C4-2B (cell line): ENCODE measurements at regions not wholly inside any gene's neighbourhood (a gene's known extent, or its start where the extent isn't known, plus 50 kb on each side); places are given as distances from the start of the nearest gene placed in this dataset.

ENCODE experiments used
- H3K27ac ChIP-seq: fragments of 450-650 bp; 2 replicates; pipeline ENCODE4 v1.5.1; 2017
- CTCF ChIP-seq: fragments of 450-650 bp; conservative IDR thresholded peaks from 2 replicates; pipeline ENCODE4 v1.5.1; 2017; ENCODE audit warnings: mild to moderate bottlenecking
- ZFX ChIP-seq: fragments of 450-650 bp; IDR thresholded peaks from 2 replicates; pipeline ENCODE4 v1.6.1; 2017

GRCh38 chr15:95902606-95903005 is 427.9 kb upstream of the NR2F2 start:
- H3K27ac ChIP-seq: no peak overlapping the region
- TF ChIP-seq ZFX (no peak), CTCF (no peak)

GRCh38 chr15:95903352-95903751 is 427.1 kb upstream of the NR2F2 start:
- no peak overlapping the region for H3K27ac ChIP-seq
- TF ChIP-seq ZFX (no peak), CTCF (no peak)

- H3K27ac ChIP-seq: peak overlapping the region; percentile 1; the same call in 1 of the 2 replicates
These were observed 419.8 kb upstream of the NR2F2 start for GRCh38 chr15:95910643-95911212.

GRCh38 chr15:95911570-95912279 is 418.8 kb upstream of the NR2F2 start:
- TF ChIP-seq ZFX (no peak), CTCF (no peak)
- peak overlapping the region; percentile 38; the same call in 1 of the 2 replicates for H3K27ac ChIP-seq

More at GRCh38 chr15:95910643-95911212, 419.8 kb upstream of the NR2F2 start:
- no peak for TF ChIP-seq CTCF
- TF ChIP-seq ZFX: no peak

- no peak for TF ChIP-seq ZFX
- TF ChIP-seq CTCF: no peak
- H3K27ac ChIP-seq: peak overlapping the region; percentile 38; the same call in 1 of the 2 replicates
These were observed 418.2 kb upstream of the NR2F2 start for GRCh38 chr15:95912280-95912625.

GRCh38 chr15:95912728-95913127 is 417.8 kb upstream of the NR2F2 start:
- no peak for TF ChIP-seq CTCF
- no peak for TF ChIP-seq ZFX
- peak overlapping the region; percentile 38; the same call in 1 of the 2 replicates for H3K27ac ChIP-seq

- peak overlapping the region; percentile 33; the same call in 1 of the 2 replicates for H3K27ac ChIP-seq
- TF ChIP-seq CTCF (no peak), ZFX (no peak)
These were observed 413.9 kb upstream of the NR2F2 start for GRCh38 chr15:95916568-95916967.
